A549 (cell line): ENCODE measurements at regions not wholly inside any gene's neighbourhood (a gene's known extent, or its start where the extent isn't known, plus 50 kb on each side); places are given as distances from the start of the nearest gene placed in this dataset.

Source experiments
- ATAC-seq, 2 experiments: fragments of 200-7000 bp in 1 of 2; fragments of >200 bp in 1 of 2; cut with Nextera tagmentation in 1 of 2; cut with Tn5 transposase in 1 of 2; 3 replicates each; pipeline versions ENCODE4 v1.8.0 to v1.9.1; 2018 to 2020; ENCODE audit warnings: mild to moderate bottlenecking in 1 of 2, moderate library complexity in 1 of 2
- CTCF ChIA-PET: fragments of 300-600 bp; sonication (Branson Sonifier 250); formaldehyde crosslinking; extraction: SDS; loops from one replicate; lab custom pipeline; 2021; ENCODE audit warnings: antibody characterized with exemption, inconsistent platforms; lab: Yijun Ruan, JAX
- POLR2A ChIA-PET: fragments of 350-600 bp; formaldehyde crosslinking; extraction: SDS; loops from one replicate; lab custom pipeline; 2021; ENCODE audit warnings: antibody characterized with exemption, inconsistent platforms; lab: Yijun Ruan, JAX
- DNase-seq, 2 experiments: peaks; one replicate each; pipeline versions ENCODE4 v3.0.0 to v3.0.0-alpha.2; 2011 to 2016; ENCODE audit warnings: low read depth in 1 of 2, low spot score in 1 of 2
- FAIRE-seq: peaks from 2 replicates; lab custom pipeline; 2011; peaks lifted over from hg19 to GRCh38; lab: Jason Lieb, UNC
- H3K27ac ChIP-seq, 2 experiments: fragments of >200 bp; sonication (Bioruptor Twin); formaldehyde crosslinking; 3 replicates each; pipeline ENCODE4 v1.5.1; 2016 to 2017
- H3K4me1 ChIP-seq: fragments of >200 bp; sonication (Bioruptor Twin); formaldehyde crosslinking; 3 replicates; pipeline ENCODE4 v1.6.1; 2016
- H3K4me2 ChIP-seq: fragments of >200 bp; sonication (Bioruptor Twin); formaldehyde crosslinking; 3 replicates; pipeline ENCODE4 v1.6.1; 2016
- H3K4me3 ChIP-seq: fragments of >200 bp; sonication (Bioruptor Twin); formaldehyde crosslinking; 3 replicates; pipeline ENCODE4 v1.5.1; 2016
- H3K9me3 ChIP-seq: fragments of >200 bp; sonication (Bioruptor Twin); formaldehyde crosslinking; 3 replicates; pipeline ENCODE4 v1.6.1; 2016
- CBX2 ChIP-seq: fragments of 200-600 bp; sonication (generic); IDR thresholded peaks from 2 replicates; pipeline ENCODE4 v1.6.1; 2016; ENCODE audit warnings: low read depth, mild to moderate bottlenecking, borderline replicate concordance
- CHD4 ChIP-seq: fragments of 200-600 bp; sonication (generic); IDR thresholded peaks from 2 replicates; pipeline ENCODE4 v1.6.1; 2016; ENCODE audit warnings: antibody characterized with exemption, mild to moderate bottlenecking, borderline replicate concordance
- E2F6 ChIP-seq: IDR thresholded peaks from 2 replicates; pipeline ENCODE4 v1.6.1; 2012; ENCODE audit warnings: low read depth, borderline replicate concordance
- FOSB ChIP-seq: fragments of 250-450 bp; sonication (Bioruptor Pico); IDR thresholded peaks from 2 replicates; pipeline ENCODE4 v1.5.0; 2020; ENCODE audit warnings: mild to moderate bottlenecking, moderate library complexity
- HDAC2 ChIP-seq: fragments of 200-600 bp; sonication (generic); IDR thresholded peaks from 2 replicates; pipeline ENCODE4 v1.6.1; 2016
- HOXA7 ChIP-seq: fragments of 250-450 bp; sonication (Bioruptor Pico); IDR thresholded peaks from 2 replicates; pipeline ENCODE4 v1.5.0; 2020; ENCODE audit warnings: mild to moderate bottlenecking, moderate library complexity
- JUN ChIP-seq, 2 experiments: fragments of >200 bp; sonication (Bioruptor Twin); formaldehyde crosslinking; IDR thresholded peaks; 2 replicates in 1 of 2; 3 replicates in 1 of 2; pipeline ENCODE4 v1.6.1; 2016 to 2017
- JUNB ChIP-seq: fragments of >200 bp; sonication (Bioruptor Twin); formaldehyde crosslinking; IDR thresholded peaks from 2 replicates; pipeline ENCODE4 v1.6.1; 2016
- KDM5A ChIP-seq: fragments of 200-600 bp; sonication (generic); IDR thresholded peaks from 2 replicates; pipeline ENCODE4 v1.6.1; 2016; ENCODE audit warnings: antibody characterized with exemption, mild to moderate bottlenecking
- MAFK ChIP-seq: fragments of 450-650 bp; IDR thresholded peaks from 2 replicates; pipeline ENCODE4 v1.6.1; 2014; ENCODE audit not compliant: partially characterized antibody
- MAZ ChIP-seq: fragments of 150-350 bp; IDR thresholded peaks from 2 replicates; pipeline ENCODE4 v1.6.1; 2014; ENCODE audit warnings: antibody characterized with exemption, low read depth, low read length, borderline replicate concordance
- MYC ChIP-seq: IDR thresholded peaks from 2 replicates; pipeline ENCODE4 v1.6.1; 2012; ENCODE audit warnings: mild to moderate bottlenecking, inconsistent platforms, low read length, improper control_type of control experiment, borderline replicate concordance
- NR3C1 ChIP-seq: fragments of >200 bp; sonication (Bioruptor Twin); formaldehyde crosslinking; IDR thresholded peaks from 3 replicates; pipeline ENCODE4 v1.6.1; 2017
- POLR2AphosphoS2 ChIP-seq: conservative IDR thresholded peaks from 2 replicates; pipeline ENCODE4 v1.6.1; 2012; ENCODE audit warnings: low read length, improper control_type of control experiment, inconsistent platforms
- RFX5 ChIP-seq: fragments of 450-650 bp; IDR thresholded peaks from 2 replicates; pipeline ENCODE4 v1.7.1; 2014; ENCODE audit warnings: antibody characterized with exemption, mild to moderate bottlenecking, moderate library complexity
- ZSCAN20 ChIP-seq: fragments of 250-450 bp; sonication (Bioruptor Pico); IDR thresholded peaks from 2 replicates; pipeline ENCODE4 v1.8.0; 2022; ENCODE audit warnings: mild to moderate bottlenecking, moderate library complexity
- WGBS: methylation state at CpG from one replicate; pipeline ENCODE4 v1.1.6; 2017; ENCODE audit errors: missing lambda C conversion rate; 5-methylcytosine and 5-hydroxymethylcytosine counted together
- TF ChIP-seq, protein P1 (sequence below): fragments of >200 bp; sonication (Bioruptor Twin); formaldehyde crosslinking; IDR thresholded peaks from 3 replicates; pipeline ENCODE4 v1.5.1; 2016

DNA sequence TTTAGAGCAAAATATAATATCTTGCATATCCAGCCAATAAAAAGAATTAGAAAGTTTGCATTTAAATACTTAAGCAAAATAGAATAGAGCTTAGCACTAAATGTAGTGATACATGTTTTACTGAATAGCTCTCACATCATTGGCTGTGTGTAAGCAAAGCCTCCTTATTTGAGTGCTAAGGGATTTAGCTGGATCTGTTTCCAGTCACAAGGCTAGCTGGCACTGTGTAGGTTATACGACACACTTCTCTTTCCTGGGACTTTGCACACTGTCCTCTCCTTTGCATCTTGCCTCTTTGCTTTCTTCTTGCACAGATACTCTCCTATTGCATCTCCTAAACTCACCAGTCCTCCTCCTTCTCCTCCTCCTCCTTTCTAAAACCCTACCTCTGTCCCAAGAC, 423.8 kb downstream of the KLF5 start:
- FAIRE-seq (no peak), ATAC-seq (no peak), DNase-seq (no peak)
- no peak for TF ChIP-seq JUNB
- no peak for TF ChIP-seq MAZ
- no peak for TF ChIP-seq MAFK
- TF ChIP-seq JUN (IDR thresholded peaks at IDR 0.05): no peak
- TF ChIP-seq KDM5A: no peak
- no peak for TF ChIP-seq HOXA7
- no peak for TF ChIP-seq NR3C1
- no peak for TF ChIP-seq HDAC2
- no peak for TF ChIP-seq POLR2AphosphoS2
- TF ChIP-seq RFX5: no peak
- no peak for TF ChIP-seq MYC
- H3K4me1 ChIP-seq: no peaks in the 10 kb centered on the region
- 90% methylated on average over 1 of the region's 1 CpG for WGBS
- CTCF ChIA-PET: interaction anchor here (0.8 kb wide), 1 partner anchor 15 kb away, joined by 3 read pairs; no protein-coding TSS in a partner anchor
- POLR2A ChIA-PET: no interaction called here
- H3K4me2 ChIP-seq: no peak overlapping the region
- H3K27ac ChIP-seq: no peak overlapping the region
- no peak overlapping the region for H3K4me3 ChIP-seq
- no peaks in the 10 kb centered on the region for H3K9me3 ChIP-seq

GRCh38 chr13:73481886-73482445, 423.2 kb downstream of the KLF5 start:
- no peak overlapping the region for H3K4me3 ChIP-seq
- FAIRE-seq (no peak), DNase-seq (no peak)
- whole genome bisulfite sequencing: 80% methylated on average over 6 of the region's 6 CpGs
- POLR2A ChIA-PET: no interaction called here
- H3K4me1 ChIP-seq: no peaks in the 10 kb centered on the region
- H3K4me2 ChIP-seq: no peak overlapping the region
- CTCF ChIA-PET: no interaction called here
- TF ChIP-seq ZSCAN20 (CRISPR knock-in tag) (no peak), MAZ (no peak), FOSB (CRISPR knock-in tag) (no peak)
- TF ChIP-seq, protein P1, sequence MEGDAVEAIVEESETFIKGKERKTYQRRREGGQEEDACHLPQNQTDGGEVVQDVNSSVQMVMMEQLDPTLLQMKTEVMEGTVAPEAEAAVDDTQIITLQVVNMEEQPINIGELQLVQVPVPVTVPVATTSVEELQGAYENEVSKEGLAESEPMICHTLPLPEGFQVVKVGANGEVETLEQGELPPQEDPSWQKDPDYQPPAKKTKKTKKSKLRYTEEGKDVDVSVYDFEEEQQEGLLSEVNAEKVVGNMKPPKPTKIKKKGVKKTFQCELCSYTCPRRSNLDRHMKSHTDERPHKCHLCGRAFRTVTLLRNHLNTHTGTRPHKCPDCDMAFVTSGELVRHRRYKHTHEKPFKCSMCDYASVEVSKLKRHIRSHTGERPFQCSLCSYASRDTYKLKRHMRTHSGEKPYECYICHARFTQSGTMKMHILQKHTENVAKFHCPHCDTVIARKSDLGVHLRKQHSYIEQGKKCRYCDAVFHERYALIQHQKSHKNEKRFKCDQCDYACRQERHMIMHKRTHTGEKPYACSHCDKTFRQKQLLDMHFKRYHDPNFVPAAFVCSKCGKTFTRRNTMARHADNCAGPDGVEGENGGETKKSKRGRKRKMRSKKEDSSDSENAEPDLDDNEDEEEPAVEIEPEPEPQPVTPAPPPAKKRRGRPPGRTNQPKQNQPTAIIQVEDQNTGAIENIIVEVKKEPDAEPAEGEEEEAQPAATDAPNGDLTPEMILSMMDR: no peak
- TF ChIP-seq, all 56 proteins: peak for 0
- no peak overlapping the region for H3K27ac ChIP-seq
- no peaks in the 10 kb centered on the region for H3K9me3 ChIP-seq
- no peak for ATAC-seq

DNA sequence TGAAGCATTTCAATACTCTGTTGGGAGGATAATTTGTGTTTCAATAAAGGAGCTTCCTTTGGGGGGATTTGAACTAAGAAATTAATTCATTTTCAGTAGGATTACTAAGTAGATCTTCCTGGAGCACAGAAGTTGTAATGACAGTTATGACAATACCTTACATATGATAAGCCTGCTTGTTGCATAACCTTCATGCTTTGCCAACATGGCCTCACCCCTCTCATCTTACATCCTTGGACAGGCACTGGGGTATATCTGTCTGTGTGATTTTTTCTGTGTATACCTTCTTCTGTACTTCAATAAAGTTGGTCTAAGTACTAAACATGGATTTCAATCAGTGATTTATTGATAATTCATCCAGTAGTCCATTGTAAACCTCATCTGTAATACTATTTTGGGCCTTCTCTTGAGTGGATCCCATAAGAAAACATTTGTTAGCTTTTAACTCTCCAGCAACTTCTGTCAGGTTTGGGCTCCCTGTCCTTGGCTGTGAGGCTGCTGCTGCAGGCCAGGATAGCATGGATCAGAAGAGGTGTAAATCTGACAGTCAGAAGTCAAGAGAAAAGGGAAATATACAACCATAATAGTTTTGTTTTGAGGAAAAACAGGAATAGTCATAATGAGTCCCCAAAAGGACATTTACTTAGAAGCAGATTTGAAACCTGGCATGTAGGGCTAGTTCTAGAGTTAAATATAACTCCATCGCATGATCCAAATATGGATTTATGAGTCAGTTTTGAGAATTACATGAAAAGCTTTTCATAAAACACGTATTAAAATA, 422.2 kb downstream of the KLF5 start:
- DNase-seq: no peak
- POLR2A ChIA-PET: no interaction called here
- no peaks in the 10 kb centered on the region for H3K4me1 ChIP-seq
- CTCF ChIA-PET: no interaction called here
- no peak overlapping the region for H3K4me2 ChIP-seq
- TF ChIP-seq CBX2: no peak
- no peak for FAIRE-seq
- H3K27ac ChIP-seq: no peak overlapping the region
- no peak overlapping the region for H3K4me3 ChIP-seq
- H3K9me3 ChIP-seq: no peaks in the 10 kb centered on the region
- WGBS: 85% methylated on average over 2 of the region's 2 CpGs
- no peak for ATAC-seq

- TF ChIP-seq E2F6 (no peak), RFX5 (no peak), CHD4 (no peak)
- H3K4me1 ChIP-seq: no peaks in the 10 kb centered on the region
- H3K27ac ChIP-seq: no peak overlapping the region
- ChIA-PET POLR2A (no interaction called here), CTCF (no interaction called here)
- no peak for FAIRE-seq
- H3K4me3 ChIP-seq: no peak overlapping the region
- ATAC-seq: no peak
- H3K4me2 ChIP-seq: no peak overlapping the region
- DNase-seq: no peak
- 75% methylated on average over 1 of the region's 1 CpG for WGBS
- H3K9me3 ChIP-seq: no peaks in the 10 kb centered on the region
Measured at GRCh38 chr13:73479856-73480255, 421.1 kb downstream of the KLF5 start.
